ENCODE measurements at regions not wholly inside any gene's neighbourhood (a gene's known extent, or its start where the extent isn't known, plus 50 kb on each side); places are given as distances from the start of the nearest gene placed in this dataset.

- TF ChIP-seq POLR2A (IDR thresholded peaks at IDR 0.05): no peak
- no peak for TF ChIP-seq CTCF (IDR thresholded peaks at IDR 0.05)
- no peak for TF ChIP-seq EP300 (IDR thresholded peaks at IDR 0.05)
Observed at GRCh38 chrX:9343971-9344370, 120.9 kb upstream of the TBL1X start.
